Fibroblast of skin of abdomen (primary cell): ENCODE measurements at regions not wholly inside any gene's neighbourhood (a gene's known extent, or its start where the extent isn't known, plus 50 kb on each side); places are given as distances from the start of the nearest gene placed in this dataset.
"Not testable (repeated sequence)": the region's sequence is repeated elsewhere in the genome, so short reads cannot be mapped to it uniquely, and the experiment has no call there.

Source experiments
- DNase-seq: peaks from one replicate; pipeline ENCODE4 v3.0.0-alpha.2; 2013

- DNase-seq = no peak
These were observed 1105.5 kb upstream of the SPRY2 start for GRCh38 chr13:81446441-81446840.

GRCh38 chr13:81442904-81443303, 1102.0 kb upstream of the SPRY2 start:
- no peak for DNase-seq

- no peak for DNase-seq
These were observed 1084.4 kb upstream of the SPRY2 start for GRCh38 chr13:81425286-81425685.

GRCh38 chr13:81409284-81409683, 1068.4 kb upstream of the SPRY2 start:
- DNase-seq = no peak

- no peak for DNase-seq
These were observed 1067.7 kb upstream of the SPRY2 start for GRCh38 chr13:81408647-81409046.

- DNase-seq = no peak
These were observed 1065.8 kb upstream of the SPRY2 start for GRCh38 chr13:81406639-81407292.

GRCh38 chr13:81406022-81406421, 1065.1 kb upstream of the SPRY2 start:
- no peak for DNase-seq

GRCh38 chr13:81396192-81396591, 1055.3 kb upstream of the SPRY2 start:
- DNase-seq = no peak

GRCh38 chr13:81395368-81395767, 1054.4 kb upstream of the SPRY2 start:
- DNase-seq = no peak

GRCh38 chr13:81394640-81395039, 1053.7 kb upstream of the SPRY2 start:
- no peak for DNase-seq

- DNase-seq = no peak
These were observed 1052.8 kb upstream of the SPRY2 start for GRCh38 chr13:81393721-81394120.

GRCh38 chr13:81393110-81393509, 1052.2 kb upstream of the SPRY2 start:
- DNase-seq = no peak

- no peak for DNase-seq
These were observed 1047.5 kb upstream of the SPRY2 start for GRCh38 chr13:81388400-81388799.

- no peak for DNase-seq
These were observed 1042.5 kb upstream of the SPRY2 start for GRCh38 chr13:81383444-81383843.

- DNase-seq = no peak
These were observed 1041.3 kb upstream of the SPRY2 start for GRCh38 chr13:81382246-81382645.

- no peak for DNase-seq
These were observed 1040.6 kb upstream of the SPRY2 start for GRCh38 chr13:81381560-81381959.

GRCh38 chr13:81379183-81379582, 1038.3 kb upstream of the SPRY2 start:
- no peak for DNase-seq

- DNase-seq = no peak
These were observed 1037.0 kb upstream of the SPRY2 start for GRCh38 chr13:81377921-81378320.

GRCh38 chr13:81375709-81376108, 1034.8 kb upstream of the SPRY2 start:
- DNase-seq = no peak

GRCh38 chr13:81362711-81363110, 1021.8 kb upstream of the SPRY2 start:
- not testable (repeated sequence) for DNase-seq

GRCh38 chr13:81350056-81350455, 1009.1 kb upstream of the SPRY2 start:
- DNase-seq = no peak

GRCh38 chr13:81340118-81341069, 999.5 kb upstream of the SPRY2 start:
- not testable (repeated sequence) for DNase-seq

- not testable (repeated sequence) for DNase-seq
These were observed 998.7 kb upstream of the SPRY2 start for GRCh38 chr13:81339666-81340065.

- no peak for DNase-seq
These were observed 993.6 kb upstream of the SPRY2 start for GRCh38 chr13:81334481-81334880.
